MM.1S (cell line): ENCODE measurements at regions not wholly inside any gene's neighbourhood (a gene's known extent, or its start where the extent isn't known, plus 50 kb on each side); places are given as distances from the start of the nearest gene placed in this dataset.

Experiments used
- CTCF ChIP-seq: fragments of 300-600 bp; sonication (generic); IDR thresholded peaks from 2 replicates; pipeline ENCODE4 v1.5.1; 2016; ENCODE audit warnings: antibody characterized with exemption, low read length, mixed read lengths
- EZH2 ChIP-seq: fragments of 300-600 bp; sonication (generic); optimal IDR thresholded peaks from 2 replicates; pipeline ENCODE3; 2017; ENCODE audit warnings: low read depth, mild to moderate bottlenecking, antibody characterized with exemption, low read length, mixed read lengths

GRCh38 chr20:57071954-57072583, 194.4 kb downstream of the BMP7 start:
- TF ChIP-seq CTCF: no peak
- TF ChIP-seq EZH2: no peak
